ENCODE measurements at regions not wholly inside any gene's neighbourhood (a gene's known extent, or its start where the extent isn't known, plus 50 kb on each side); places are given as distances from the start of the nearest gene placed in this dataset.
A peak's percentile ranks its signal among the peaks of the same experiment; 100 is the strongest.

DNA sequence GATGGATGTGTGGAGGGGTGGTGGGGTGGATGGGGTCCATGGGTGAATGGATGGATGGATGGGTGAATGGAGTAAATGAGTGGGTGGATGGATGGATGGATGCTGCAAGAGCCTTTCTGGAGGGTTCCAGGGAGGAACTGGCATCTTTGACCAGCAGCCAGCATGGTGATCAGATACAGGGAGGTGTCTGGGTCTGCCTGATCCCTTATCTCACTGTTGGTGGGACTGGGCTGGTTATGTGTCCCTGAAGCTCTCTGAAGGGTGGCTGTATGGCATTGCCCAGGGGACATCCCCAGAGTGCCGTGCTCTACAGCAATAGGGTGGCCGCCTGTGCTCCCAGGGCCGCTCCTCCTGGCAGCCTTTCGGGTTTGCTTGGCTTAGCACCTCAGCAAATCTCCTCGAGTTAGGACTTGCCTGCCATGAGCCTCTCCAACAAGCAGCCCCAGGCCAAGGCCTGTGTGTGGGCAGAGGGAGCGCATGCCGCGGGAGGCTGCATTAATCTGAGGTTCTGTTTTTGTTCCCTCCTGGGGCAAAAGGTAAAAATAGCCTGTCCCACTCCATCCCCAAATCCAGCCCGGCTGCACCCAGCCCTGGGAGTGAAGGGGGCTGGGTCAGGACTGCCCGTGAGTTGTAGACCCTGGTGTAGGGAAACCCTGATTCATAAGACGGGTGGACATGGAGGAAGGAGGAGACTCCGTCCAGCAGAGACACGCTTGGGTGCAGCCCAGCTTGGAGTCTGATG lies 165.4 kb downstream of the SEC14L1 start (continued):
- 0 out of 2 replicates have a peak, but pooled peaks have one; percentile 37 for TF ChIP-seq NFKB2 (CRISPR knock-in tag; IDR thresholded peaks at IDR 0.05; ENCODE audit: borderline replicate concordance)
- no peak for TF ChIP-seq ZZZ3 (CRISPR knock-in tag; IDR thresholded peaks at IDR 0.05; ENCODE audit: borderline replicate concordance)
- TF ChIP-seq ZNF10 (CRISPR knock-in tag; IDR thresholded peaks at IDR 0.05; ENCODE audit: borderline replicate concordance, low read depth), result no peak
- TF ChIP-seq ZNF451 (CRISPR knock-in tag; IDR thresholded peaks at IDR 0.05), result no peak
- TF ChIP-seq ZEB1 (IDR thresholded peaks at IDR 0.05; ENCODE audit: insufficient replicate concordance, low read depth), result no peak
- TF ChIP-seq ZC3H13 (CRISPR knock-in tag; IDR thresholded peaks at IDR 0.05), result no peak
- no peak for TF ChIP-seq ZNF614 (CRISPR knock-in tag; IDR thresholded peaks at IDR 0.05; ENCODE audit: borderline replicate concordance)
- TF ChIP-seq, protein P1, sequence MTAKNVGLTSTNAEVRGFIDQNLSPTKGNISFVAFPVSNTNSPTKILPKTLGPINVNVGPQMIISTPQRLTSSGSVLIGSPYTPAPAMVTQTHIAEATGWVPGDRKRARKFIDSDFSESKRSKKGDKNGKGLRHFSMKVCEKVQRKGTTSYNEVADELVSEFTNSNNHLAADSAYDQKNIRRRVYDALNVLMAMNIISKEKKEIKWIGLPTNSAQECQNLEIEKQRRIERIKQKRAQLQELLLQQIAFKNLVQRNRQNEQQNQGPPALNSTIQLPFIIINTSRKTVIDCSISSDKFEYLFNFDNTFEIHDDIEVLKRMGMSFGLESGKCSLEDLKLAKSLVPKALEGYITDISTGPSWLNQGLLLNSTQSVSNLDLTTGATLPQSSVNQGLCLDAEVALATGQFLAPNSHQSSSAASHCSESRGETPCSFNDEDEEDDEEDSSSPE (CRISPR knock-in tag; IDR thresholded peaks at IDR 0.05), result no peak
- no peak for TF ChIP-seq ZNF501 (CRISPR knock-in tag; IDR thresholded peaks at IDR 0.05)
- no peak for TF ChIP-seq PHF5A (CRISPR knock-in tag; IDR thresholded peaks at IDR 0.05; ENCODE audit: low read depth, unreplicated experiment)
- TF ChIP-seq, protein P2, sequence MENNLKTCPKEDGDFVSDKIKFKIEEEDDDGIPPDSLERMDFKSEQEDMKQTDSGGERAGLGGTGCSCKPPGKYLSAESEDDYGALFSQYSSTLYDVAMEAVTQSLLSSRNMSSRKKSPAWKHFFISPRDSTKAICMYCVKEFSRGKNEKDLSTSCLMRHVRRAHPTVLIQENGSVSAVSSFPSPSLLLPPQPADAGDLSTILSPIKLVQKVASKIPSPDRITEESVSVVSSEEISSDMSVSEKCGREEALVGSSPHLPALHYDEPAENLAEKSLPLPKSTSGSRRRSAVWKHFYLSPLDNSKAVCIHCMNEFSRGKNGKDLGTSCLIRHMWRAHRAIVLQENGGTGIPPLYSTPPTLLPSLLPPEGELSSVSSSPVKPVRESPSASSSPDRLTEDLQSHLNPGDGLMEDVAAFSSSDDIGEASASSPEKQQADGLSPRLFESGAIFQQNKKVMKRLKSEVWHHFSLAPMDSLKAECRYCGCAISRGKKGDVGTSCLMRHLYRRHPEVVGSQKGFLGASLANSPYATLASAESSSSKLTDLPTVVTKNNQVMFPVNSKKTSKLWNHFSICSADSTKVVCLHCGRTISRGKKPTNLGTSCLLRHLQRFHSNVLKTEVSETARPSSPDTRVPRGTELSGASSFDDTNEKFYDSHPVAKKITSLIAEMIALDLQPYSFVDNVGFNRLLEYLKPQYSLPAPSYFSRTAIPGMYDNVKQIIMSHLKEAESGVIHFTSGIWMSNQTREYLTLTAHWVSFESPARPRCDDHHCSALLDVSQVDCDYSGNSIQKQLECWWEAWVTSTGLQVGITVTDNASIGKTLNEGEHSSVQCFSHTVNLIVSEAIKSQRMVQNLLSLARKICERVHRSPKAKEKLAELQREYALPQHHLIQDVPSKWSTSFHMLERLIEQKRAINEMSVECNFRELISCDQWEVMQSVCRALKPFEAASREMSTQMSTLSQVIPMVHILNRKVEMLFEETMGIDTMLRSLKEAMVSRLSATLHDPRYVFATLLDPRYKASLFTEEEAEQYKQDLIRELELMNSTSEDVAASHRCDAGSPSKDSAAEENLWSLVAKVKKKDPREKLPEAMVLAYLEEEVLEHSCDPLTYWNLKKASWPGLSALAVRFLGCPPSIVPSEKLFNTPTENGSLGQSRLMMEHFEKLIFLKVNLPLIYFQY (CRISPR knock-in tag; IDR thresholded peaks at IDR 0.05; ENCODE audit: borderline replicate concordance), result no peak
- no peak for TF ChIP-seq EEA1 (CRISPR knock-in tag; IDR thresholded peaks at IDR 0.05; ENCODE audit: borderline replicate concordance)
- TF ChIP-seq KLF6 (CRISPR knock-in tag; IDR thresholded peaks at IDR 0.05), result no peak
- no peak for TF ChIP-seq PITX1 (CRISPR knock-in tag; IDR thresholded peaks at IDR 0.05)
- no peak; the same call in 1 of the 2 replicates for TF ChIP-seq KMT2A (CRISPR knock-in tag; IDR thresholded peaks at IDR 0.05)
- no peak for TF ChIP-seq MAZ (IDR thresholded peaks at IDR 0.05; ENCODE audit: borderline replicate concordance, low read depth, low read length)
- no peak for TF ChIP-seq MAZ (CRISPR knock-in tag; IDR thresholded peaks at IDR 0.05; ENCODE audit: low read depth)
- TF ChIP-seq, protein P3, sequence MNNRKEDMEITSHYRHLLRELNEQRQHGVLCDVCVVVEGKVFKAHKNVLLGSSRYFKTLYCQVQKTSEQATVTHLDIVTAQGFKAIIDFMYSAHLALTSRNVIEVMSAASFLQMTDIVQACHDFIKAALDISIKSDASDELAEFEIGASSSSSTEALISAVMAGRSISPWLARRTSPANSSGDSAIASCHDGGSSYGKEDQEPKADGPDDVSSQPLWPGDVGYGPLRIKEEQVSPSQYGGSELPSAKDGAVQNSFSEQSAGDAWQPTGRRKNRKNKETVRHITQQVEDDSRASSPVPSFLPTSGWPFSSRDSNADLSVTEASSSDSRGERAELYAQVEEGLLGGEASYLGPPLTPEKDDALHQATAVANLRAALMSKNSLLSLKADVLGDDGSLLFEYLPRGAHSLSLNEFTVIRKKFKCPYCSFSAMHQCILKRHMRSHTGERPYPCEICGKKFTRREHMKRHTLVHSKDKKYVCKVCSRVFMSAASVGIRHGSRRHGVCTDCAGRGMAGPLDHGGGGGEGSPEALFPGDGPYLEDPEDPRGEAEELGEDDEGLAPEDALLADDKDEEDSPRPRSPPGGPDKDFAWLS (CRISPR knock-in tag; IDR thresholded peaks at IDR 0.05; ENCODE audit: borderline replicate concordance), result no peak
- no peak for TF ChIP-seq KDM5B (CRISPR knock-in tag; IDR thresholded peaks at IDR 0.05; ENCODE audit: borderline replicate concordance)
- TF ChIP-seq, protein P4, sequence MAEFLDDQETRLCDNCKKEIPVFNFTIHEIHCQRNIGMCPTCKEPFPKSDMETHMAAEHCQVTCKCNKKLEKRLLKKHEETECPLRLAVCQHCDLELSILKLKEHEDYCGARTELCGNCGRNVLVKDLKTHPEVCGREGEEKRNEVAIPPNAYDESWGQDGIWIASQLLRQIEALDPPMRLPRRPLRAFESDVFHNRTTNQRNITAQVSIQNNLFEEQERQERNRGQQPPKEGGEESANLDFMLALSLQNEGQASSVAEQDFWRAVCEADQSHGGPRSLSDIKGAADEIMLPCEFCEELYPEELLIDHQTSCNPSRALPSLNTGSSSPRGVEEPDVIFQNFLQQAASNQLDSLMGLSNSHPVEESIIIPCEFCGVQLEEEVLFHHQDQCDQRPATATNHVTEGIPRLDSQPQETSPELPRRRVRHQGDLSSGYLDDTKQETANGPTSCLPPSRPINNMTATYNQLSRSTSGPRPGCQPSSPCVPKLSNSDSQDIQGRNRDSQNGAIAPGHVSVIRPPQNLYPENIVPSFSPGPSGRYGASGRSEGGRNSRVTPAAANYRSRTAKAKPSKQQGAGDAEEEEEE (CRISPR knock-in tag; IDR thresholded peaks at IDR 0.05; ENCODE audit: borderline replicate concordance), result no peak
- no peak for TF ChIP-seq ZNF205 (CRISPR knock-in tag; IDR thresholded peaks at IDR 0.05)
- no peak for TF ChIP-seq SUZ12 (IDR thresholded peaks at IDR 0.05; ENCODE audit: low read depth, low read length)

All from HepG2 (cell line).